ENCODE measurements at regions not wholly inside any gene's neighbourhood (a gene's known extent, or its start where the extent isn't known, plus 50 kb on each side); places are given as distances from the start of the nearest gene placed in this dataset.

DNA sequence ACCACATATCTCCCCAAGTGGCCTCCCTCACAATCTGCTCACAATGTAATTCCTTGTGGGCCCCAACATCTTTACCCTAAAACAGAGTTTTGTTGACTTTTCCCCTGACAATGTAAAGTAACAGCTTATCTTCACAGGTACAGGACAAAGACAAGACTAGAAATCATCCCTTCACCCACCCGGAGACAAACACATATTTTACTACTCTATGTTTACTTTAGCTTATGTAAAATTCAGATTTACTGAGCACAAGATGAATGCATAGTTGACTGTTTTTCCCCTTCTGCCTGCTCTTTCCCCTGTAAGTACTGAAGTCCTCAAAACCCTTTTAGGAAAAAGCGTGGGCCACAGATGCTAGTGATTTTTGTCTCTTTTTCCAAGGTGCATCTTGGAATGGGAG is 61.0 kb downstream of the RPP21 start:
- TF ChIP-seq, protein P1, sequence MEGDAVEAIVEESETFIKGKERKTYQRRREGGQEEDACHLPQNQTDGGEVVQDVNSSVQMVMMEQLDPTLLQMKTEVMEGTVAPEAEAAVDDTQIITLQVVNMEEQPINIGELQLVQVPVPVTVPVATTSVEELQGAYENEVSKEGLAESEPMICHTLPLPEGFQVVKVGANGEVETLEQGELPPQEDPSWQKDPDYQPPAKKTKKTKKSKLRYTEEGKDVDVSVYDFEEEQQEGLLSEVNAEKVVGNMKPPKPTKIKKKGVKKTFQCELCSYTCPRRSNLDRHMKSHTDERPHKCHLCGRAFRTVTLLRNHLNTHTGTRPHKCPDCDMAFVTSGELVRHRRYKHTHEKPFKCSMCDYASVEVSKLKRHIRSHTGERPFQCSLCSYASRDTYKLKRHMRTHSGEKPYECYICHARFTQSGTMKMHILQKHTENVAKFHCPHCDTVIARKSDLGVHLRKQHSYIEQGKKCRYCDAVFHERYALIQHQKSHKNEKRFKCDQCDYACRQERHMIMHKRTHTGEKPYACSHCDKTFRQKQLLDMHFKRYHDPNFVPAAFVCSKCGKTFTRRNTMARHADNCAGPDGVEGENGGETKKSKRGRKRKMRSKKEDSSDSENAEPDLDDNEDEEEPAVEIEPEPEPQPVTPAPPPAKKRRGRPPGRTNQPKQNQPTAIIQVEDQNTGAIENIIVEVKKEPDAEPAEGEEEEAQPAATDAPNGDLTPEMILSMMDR (IDR thresholded peaks at IDR 0.05; ENCODE audit: low read length) = no peak
- TF ChIP-seq EZH2 (IDR thresholded peaks at IDR 0.05; ENCODE audit: borderline replicate concordance, low read length) = no peak
- no peaks in the 10 kb centered on the region for H3F3A ChIP-seq (ENCODE audit: insufficient read depth, low read length)
- no peak overlapping the region for H3K4me3 ChIP-seq (ENCODE audit: low read depth, low read length, poor library complexity, severe bottlenecking)
- H3K79me2 ChIP-seq (ENCODE audit: insufficient read depth, low read length) = no peaks in the 10 kb centered on the region
- H3K36me3 ChIP-seq (ENCODE audit: insufficient read depth, low read length) = no peaks in the 10 kb centered on the region; the same call in 1 of the 2 replicates
- no peak overlapping the region for H2AFZ ChIP-seq (ENCODE audit: low read length)
- no peak overlapping the region for H3K27ac ChIP-seq (ENCODE audit: low read depth, low read length, poor library complexity, severe bottlenecking)
- H3K4me1 ChIP-seq (ENCODE audit: insufficient read depth, low read length, severe bottlenecking) = no peaks in the 10 kb centered on the region
- no peak overlapping the region for H3K4me2 ChIP-seq (ENCODE audit: low read length)
- H4K20me1 ChIP-seq (ENCODE audit: insufficient read depth, low read length) = no peaks in the 10 kb centered on the region
- H3K27me3 ChIP-seq (ENCODE audit: insufficient read depth, low read length) = no peaks in the 10 kb centered on the region; the same call in 1 of the 2 replicates
- 0 out of 2 replicates have a peak, but pooled peaks cover 5% of the 10 kb centered on the region for H3K9me3 ChIP-seq (ENCODE audit: low read length)
- no peaks in the 10 kb centered on the region for H3K9me2 ChIP-seq (ENCODE audit: low read depth, low read length)
- H3K9ac ChIP-seq (ENCODE audit: low read length) = no peak overlapping the region

DNA sequence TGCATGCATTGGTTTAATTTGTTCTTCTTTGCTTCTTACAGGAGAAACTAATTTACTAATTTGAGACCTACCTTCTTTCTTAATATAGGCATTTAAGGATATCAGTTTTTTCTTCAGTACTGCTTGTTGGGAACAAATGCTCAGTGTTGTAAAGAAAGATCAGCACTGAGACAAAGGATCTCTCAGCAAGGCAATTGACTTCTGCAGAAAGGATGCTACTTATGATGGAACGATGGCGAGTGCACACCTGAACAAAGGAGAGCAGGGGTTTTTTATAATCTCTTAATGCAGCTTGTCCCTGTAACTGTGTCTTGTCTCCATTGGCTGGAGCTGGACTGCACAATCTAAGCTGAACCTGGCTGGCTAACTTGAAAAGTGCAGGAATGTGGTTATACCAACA is 64.2 kb downstream of the RPP21 start:
- Histone ChIP-seq H2AFZ (ENCODE audit: low read length) (no peak overlapping the region), H3K36me3 (ENCODE audit: insufficient read depth, low read length) (no peaks in the 10 kb centered on the region; the same call in 1 of the 2 replicates), H3K79me2 (ENCODE audit: insufficient read depth, low read length) (no peaks in the 10 kb centered on the region), H3K27ac (ENCODE audit: low read depth, low read length, poor library complexity, severe bottlenecking) (no peak overlapping the region), H3K4me3 (ENCODE audit: low read depth, low read length, poor library complexity, severe bottlenecking) (no peak overlapping the region), H3K9ac (ENCODE audit: low read length) (no peak overlapping the region), H3F3A (ENCODE audit: insufficient read depth, low read length) (no peaks in the 10 kb centered on the region), H3K4me1 (ENCODE audit: insufficient read depth, low read length, severe bottlenecking) (no peaks in the 10 kb centered on the region), H3K9me3 (ENCODE audit: low read length) (0 out of 2 replicates have a peak, but pooled peaks cover 5% of the 10 kb centered on the region), H4K20me1 (ENCODE audit: insufficient read depth, low read length) (no peaks in the 10 kb centered on the region), H3K9me2 (ENCODE audit: low read depth, low read length) (no peaks in the 10 kb centered on the region), H3K4me2 (ENCODE audit: low read length) (no peak overlapping the region), H3K27me3 (ENCODE audit: insufficient read depth, low read length) (no peaks in the 10 kb centered on the region; the same call in 1 of the 2 replicates)
- TF ChIP-seq, protein P1 (IDR thresholded peaks at IDR 0.05; ENCODE audit: low read length) = no peak
- TF ChIP-seq EZH2 (IDR thresholded peaks at IDR 0.05; ENCODE audit: borderline replicate concordance, low read length) = no peak

DNA sequence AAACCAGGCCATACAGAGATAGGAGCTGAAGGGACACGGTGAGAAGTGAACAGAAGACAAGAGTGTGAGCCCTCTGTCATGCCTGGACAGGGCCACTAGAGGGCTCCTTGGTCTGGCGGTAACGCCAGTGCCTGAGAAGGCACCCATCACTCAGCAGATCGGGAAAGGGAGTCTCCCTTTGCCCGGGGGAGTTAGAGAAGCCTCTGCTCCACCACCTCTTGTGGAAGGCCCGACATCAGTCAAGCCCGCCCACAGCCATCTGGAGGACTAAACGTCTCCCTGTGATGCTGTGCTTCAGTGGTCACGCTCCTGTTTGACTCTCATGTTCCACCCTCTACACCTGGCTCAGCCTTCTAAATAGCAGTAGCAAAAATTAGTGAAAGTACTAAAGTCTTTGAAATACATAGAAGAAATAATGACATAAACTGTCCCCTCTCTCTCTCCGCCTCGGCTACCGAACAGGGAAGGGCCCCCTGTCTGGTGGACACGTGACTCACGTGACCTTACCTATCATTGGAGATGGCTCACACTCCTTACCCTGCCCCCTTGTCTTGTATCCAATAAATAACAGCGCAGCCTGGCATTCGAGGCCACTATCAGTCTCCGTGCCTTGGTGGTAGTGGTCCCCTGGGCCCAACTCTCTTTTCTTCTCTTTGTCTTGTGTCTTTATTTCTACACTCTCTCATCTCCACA is 66.7 kb downstream of the RPP21 start:
- H3K9me2 ChIP-seq (ENCODE audit: low read depth, low read length) = no peaks in the 10 kb centered on the region
- no peak overlapping the region for H3K4me3 ChIP-seq (ENCODE audit: low read depth, low read length, poor library complexity, severe bottlenecking)
- H3K9me3 ChIP-seq (ENCODE audit: low read length) = 0 out of 2 replicates have a peak, but pooled peaks cover 5% of the 10 kb centered on the region
- H3K36me3 ChIP-seq (ENCODE audit: insufficient read depth, low read length) = no peaks in the 10 kb centered on the region; the same call in 1 of the 2 replicates
- no peak overlapping the region for H3K27ac ChIP-seq (ENCODE audit: low read depth, low read length, poor library complexity, severe bottlenecking)
- H3K79me2 ChIP-seq (ENCODE audit: insufficient read depth, low read length) = no peaks in the 10 kb centered on the region
- no peak for TF ChIP-seq EZH2 (IDR thresholded peaks at IDR 0.05; ENCODE audit: borderline replicate concordance, low read length)
- TF ChIP-seq, protein P1 (IDR thresholded peaks at IDR 0.05; ENCODE audit: low read length) = peak; percentile 52
- H3F3A ChIP-seq (ENCODE audit: insufficient read depth, low read length) = no peaks in the 10 kb centered on the region
- no peaks in the 10 kb centered on the region; the same call in 1 of the 2 replicates for H3K27me3 ChIP-seq (ENCODE audit: insufficient read depth, low read length)
- no peaks in the 10 kb centered on the region for H3K4me1 ChIP-seq (ENCODE audit: insufficient read depth, low read length, severe bottlenecking)
- H3K4me2 ChIP-seq (ENCODE audit: low read length) = peak overlapping the region; percentile 16; the same call in 1 of the 2 replicates
- H3K9ac ChIP-seq (ENCODE audit: low read length) = no peak overlapping the region
- H4K20me1 ChIP-seq (ENCODE audit: insufficient read depth, low read length) = no peaks in the 10 kb centered on the region
- no peak overlapping the region for H2AFZ ChIP-seq (ENCODE audit: low read length)
